ENCODE measurements at regions not wholly inside any gene's neighbourhood (a gene's known extent, or its start where the extent isn't known, plus 50 kb on each side); places are given as distances from the start of the nearest gene placed in this dataset.

DNA sequence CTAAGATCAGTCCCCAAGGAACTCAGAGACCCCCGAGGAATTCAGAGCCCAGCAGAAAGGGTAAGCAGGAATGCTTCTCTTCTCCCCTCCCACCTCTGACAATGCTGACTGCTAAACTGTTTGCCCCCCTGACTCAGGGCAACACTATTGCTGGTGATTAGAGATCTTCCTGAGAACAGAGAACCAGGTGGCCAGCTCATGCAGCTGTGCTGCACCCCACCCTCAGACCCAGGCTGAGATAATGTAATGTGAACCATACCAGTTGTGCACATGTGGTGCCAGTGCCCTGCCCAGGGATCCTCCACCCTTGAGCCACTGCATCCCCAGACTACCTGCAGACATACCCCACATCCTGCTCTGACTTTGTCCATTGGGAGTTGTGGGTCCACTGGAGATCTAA lies 139.1 kb upstream of the ARG1 start:
- no peak for TF ChIP-seq CTCF (IDR thresholded peaks at IDR 0.05; ENCODE audit: low read depth, low read length)
- no peak for TF ChIP-seq MYC (IDR thresholded peaks at IDR 0.05; ENCODE audit: low read depth, low read length)
- no peak for TF ChIP-seq POLR2A (IDR thresholded peaks at IDR 0.05; ENCODE audit: extremely low read depth, insufficient read length)

Data from NB4 (cell line).